Effector CD4-positive, alpha-beta T cell (primary cell): ENCODE measurements at regions not wholly inside any gene's neighbourhood (a gene's known extent, or its start where the extent isn't known, plus 50 kb on each side); places are given as distances from the start of the nearest gene placed in this dataset.
"Not testable (repeated sequence)": the region's sequence is repeated elsewhere in the genome, so short reads cannot be mapped to it uniquely, and the experiment has no call there.

ENCODE experiments used
- DNase-seq: peaks from one replicate; pipeline ENCODE4 v3.0.0-alpha.2; 2020

- no peak for DNase-seq
These were observed 213.1 kb downstream of the CXCL12 start for GRCh38 chr10:44171765-44172164.

DNA sequence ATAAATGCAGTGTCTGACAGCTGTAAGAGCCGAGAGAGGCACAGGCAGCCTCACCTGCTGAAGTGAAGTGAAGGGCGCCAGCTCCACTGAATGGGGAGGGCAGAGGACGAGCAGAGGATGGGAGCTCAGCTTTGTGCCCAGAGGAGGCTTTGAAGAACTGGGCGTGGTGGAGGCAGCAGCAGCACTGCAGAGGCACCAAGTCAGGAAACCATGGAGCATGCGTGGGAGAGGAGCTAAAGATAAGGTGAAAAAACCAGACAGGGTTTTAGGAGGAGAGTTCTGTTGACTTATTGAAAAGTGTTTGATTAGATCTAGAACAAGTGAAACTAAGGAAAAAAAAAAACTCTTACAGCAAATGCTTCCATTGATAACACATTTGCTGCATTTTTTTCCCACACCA lies 216.4 kb downstream of the CXCL12 start:
- no peak for DNase-seq

GRCh38 chr10:44167752-44168151 lies 217.1 kb downstream of the CXCL12 start:
- DNase-seq: no peak

- DNase-seq: no peak
These were observed 218.5 kb downstream of the CXCL12 start for GRCh38 chr10:44166441-44166840.

DNA sequence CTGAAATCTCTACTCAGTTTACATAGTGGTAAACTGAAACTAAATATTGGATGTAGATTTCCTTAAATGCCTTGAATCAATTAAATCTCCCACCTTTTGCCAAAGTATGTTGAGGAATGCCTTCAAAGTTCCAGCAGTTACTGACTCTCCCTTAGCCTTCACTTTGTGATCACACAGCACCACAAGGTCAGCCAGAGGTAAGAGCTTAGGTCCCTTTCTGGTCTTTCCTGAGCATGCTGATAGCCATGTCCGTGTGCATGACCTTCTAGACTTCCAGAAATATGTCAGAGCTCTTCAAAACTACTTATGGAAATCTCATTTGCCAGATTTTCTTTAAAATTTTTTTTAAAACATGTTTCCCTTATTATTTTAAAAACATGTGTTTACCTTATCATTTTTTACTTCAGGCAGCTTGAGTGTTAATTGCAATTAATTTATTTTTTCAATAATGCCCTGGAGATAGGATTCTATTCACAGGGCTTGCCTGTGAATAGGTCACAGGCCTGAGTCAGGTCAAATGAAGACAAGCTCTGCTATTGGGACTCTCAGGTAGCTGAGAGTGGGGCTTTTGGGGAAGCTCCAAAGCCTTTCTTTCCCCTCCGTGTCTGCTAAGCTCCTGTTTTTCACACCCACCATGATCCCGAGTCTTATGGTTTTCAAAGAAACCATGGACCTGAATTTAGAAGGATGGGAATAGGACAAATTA lies 220.5 kb downstream of the CXCL12 start:
- DNase-seq: no peak

DNA sequence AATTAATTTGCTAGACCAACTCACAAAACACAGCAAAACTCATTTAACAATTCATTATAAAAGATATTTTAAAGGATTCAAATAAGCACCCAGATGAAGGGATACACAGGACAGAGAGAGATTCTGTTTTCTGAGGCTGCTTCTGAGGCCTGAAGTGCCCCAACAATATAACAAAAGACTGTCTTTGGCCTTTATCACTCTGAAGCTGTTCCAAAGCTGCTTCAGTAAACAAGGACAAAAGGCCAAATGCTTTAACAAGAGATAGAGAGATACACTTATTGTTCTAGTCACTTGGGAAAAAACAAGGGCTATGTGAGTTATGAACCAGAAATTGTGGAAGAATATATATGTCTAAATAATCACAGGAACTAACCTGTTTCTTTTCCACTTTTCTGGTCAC lies 223.7 kb downstream of the CXCL12 start:
- DNase-seq: no peak

DNA sequence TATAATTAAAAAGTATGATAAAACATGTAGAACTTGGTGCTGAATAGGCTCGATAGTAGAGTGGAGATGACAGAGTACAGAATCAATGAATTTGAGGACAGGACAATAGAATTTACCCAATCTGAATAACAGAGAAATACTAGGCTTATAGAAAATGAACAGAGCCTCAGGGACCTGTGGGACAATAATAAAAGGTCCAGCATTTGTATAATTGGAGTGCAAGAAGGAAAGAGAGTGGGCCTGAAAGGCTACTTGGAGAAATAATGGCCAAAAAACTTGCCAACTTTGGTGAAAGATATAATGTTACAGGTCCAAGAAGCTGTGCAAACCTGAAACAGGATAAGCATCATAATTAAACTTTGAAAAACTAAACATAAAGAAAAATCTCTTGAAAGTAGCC lies 227.3 kb downstream of the CXCL12 start:
- no peak for DNase-seq

GRCh38 chr10:44154956-44155355 lies 229.9 kb downstream of the CXCL12 start:
- DNase-seq: no peak

DNA sequence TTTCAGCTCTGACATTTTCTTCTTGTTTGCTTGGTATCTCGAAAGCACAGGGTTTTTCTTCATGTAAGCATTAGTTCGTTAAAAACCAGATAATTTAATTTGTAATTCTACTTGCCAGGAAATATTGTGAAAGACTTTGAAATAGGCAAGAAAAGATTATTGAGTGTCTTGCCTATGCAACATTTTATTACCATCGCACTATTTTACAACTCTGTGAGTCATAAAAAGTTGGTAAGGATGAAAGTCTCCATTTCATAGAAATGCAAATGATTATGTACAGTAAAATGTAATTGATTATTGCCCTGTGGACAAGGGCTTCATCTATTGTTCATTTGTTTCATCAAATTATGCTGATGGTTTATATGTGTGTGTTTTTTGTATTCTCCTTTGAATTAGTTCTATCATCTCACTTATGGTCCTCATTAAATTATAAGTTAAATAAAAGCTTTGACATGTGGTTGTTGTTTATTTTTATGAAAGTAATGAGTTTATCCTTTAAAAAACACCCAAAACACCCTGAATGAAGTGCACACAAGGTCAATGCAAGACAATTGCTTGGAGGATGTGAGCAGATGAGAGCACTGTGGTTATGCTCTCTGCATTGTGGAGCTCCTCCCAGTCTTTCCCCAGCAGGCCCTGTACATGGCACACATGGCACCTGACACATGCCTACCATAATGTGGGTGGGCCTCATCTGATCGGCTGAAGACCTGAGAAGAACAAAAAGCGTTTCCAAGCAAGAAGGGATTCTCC lies 230.8 kb downstream of the CXCL12 start:
- no peak for DNase-seq

GRCh38 chr10:44143556-44143955 lies 241.3 kb downstream of the CXCL12 start:
- DNase-seq: no peak

GRCh38 chr10:44132361-44133289 lies 252.3 kb downstream of the CXCL12 start:
- DNase-seq: no peak

DNA sequence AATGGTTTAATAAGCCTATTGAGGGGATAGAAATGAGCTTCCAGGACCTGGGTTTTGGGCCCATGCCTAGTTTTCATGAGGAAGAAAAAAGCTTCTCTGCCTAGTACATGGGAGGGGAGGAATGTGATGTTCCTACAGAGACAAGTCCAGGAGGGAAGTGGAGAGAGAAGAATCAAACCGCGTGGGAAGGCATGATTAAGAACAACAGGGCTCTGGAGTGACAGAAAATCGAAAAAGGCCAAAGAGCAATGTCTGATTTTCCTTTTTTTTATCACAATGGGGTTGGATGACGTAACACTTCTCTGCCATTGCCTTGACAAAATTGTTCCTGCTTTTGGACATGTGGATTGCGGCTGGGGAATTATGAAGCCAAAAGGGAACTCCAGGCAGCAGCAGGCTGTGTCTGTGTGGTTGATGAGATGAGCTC lies 258.6 kb downstream of the CXCL12 start:
- no peak for DNase-seq

DNA sequence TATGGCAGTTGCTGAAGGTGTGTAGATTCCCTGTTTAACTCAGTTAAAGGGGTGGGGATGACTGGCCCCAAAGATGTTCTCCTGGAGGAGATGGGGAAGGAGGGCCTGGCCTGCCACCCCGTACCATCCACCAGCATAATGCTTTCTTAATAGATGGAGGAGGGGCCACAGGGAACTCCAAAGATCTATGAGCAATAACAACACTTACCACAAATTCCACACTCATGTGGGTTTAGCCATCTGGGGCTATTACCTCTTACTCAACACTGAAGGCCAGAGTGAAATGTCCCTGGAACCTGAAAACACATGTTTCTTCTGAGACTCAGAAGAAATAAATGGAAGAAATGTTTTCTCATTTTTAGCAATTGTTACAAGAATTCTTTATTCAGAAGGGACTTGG lies 259.0 kb downstream of the CXCL12 start:
- no peak for DNase-seq

DNA sequence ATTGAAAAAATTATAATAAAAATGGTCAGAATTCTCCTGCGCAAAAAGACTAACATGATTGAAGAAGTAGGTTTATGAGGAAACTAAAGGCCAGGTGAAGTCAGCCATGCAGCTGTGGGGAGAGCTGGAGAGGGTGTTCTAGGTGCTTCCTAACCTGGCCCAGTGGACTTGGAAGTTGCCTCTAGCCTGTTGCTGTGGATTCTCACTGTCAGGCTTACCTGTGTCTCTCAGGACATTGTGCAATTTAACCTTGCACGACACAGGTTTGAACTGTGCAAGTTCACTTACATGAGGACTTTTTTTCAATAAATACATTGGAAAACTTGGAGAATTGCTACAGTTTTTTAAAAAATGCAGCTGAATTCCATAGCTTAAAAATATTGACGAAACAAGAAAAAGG lies 266.4 kb downstream of the CXCL12 start:
- no peak for DNase-seq

DNA sequence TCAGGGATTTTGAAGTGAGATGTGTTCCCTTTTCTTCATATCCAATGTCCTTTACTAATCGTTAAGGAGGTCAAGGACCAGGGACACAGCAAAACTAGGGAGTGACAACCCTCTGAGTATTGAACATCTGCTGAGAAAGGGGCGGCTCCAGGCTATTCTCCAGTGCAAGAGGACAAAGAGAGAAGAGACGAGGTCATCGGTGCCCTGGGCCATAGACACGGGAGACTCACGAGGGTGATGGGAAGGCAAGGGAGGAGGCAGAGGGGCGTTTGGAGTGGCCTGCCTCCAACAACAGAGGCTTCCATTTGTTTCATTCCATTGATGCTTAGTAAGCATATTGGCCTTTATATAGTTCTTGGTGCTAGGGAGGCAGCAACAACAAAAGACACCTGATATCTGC lies 268.4 kb downstream of the CXCL12 start:
- no peak for DNase-seq

DNA sequence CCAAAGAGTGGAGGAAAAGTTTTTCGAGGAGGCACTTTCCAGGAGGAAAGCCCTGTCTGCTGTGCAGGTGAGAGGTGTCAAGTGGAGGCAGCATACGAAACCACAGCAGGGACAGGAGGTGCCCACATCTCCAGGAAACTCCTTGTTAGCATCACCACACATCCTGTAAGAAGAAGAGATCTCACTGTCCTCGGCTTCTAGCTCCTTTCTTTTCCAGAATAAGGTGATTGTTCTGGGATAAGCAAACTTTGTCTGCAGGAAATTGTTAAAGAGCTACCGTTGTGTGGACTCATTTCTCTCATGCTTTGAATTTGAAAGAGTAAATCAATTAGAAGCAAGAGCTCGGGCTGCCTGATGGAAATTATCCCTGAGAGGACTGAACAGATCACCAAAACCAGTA lies 269.4 kb downstream of the CXCL12 start:
- no peak for DNase-seq

DNA sequence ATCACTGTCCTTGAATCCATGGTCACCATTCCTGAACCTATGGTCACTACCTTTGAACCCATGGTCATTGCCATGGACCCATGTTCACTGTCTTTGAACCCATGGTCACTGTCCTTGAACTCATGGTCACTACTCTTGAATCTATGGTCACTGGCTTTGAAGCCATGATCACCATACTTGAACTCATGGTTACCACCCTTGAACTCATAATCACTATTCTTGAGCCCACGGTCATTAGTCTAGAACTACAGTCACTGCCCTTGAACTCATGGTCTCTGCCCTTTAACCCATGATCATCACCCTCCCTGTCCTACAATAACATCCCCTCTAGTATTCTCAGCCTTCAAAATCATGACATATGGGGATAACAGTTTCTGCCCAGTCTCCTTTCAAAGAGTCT lies 270.5 kb downstream of the CXCL12 start:
- DNase-seq: no peak

DNA sequence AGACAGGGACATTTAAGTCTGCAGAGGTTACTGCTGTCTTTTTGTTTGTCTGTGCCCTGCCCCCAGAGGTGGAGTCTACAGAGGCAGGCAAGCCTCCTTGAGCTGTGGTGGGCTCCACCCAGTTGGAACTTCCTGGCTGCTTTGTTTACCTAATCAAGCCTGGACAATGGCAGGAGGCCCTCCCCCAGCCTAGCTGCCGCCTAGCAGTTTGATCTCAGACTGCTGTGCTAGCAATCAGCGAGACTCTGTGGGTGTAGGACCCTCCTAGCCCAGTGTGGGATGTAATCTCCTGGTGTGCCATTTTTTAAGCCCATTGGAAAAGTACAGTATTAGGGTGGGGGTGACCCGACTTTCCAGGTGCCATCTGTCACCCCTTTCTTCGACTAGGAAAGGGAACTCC lies 272.6 kb downstream of the CXCL12 start:
- not testable (repeated sequence) for DNase-seq

DNA sequence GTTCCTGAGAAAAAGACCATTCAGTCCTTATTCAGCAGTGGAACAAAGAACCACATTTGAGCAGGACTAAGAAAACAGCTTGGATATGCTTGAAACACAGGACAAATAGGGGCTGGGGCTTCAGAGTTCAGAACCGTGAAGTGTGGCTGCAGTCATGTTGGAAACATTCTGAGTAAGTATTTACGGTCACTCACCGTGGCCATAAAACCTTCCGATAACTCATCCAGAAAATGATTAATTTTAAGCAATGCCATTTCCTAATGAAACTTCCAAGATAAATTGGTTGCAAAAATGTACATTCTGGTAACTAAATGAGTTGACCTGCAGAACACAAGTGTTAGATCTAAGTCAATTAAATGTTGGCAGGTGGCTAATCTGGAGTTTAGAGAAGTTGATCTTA lies 279.2 kb downstream of the CXCL12 start:
- DNase-seq: no peak

DNA sequence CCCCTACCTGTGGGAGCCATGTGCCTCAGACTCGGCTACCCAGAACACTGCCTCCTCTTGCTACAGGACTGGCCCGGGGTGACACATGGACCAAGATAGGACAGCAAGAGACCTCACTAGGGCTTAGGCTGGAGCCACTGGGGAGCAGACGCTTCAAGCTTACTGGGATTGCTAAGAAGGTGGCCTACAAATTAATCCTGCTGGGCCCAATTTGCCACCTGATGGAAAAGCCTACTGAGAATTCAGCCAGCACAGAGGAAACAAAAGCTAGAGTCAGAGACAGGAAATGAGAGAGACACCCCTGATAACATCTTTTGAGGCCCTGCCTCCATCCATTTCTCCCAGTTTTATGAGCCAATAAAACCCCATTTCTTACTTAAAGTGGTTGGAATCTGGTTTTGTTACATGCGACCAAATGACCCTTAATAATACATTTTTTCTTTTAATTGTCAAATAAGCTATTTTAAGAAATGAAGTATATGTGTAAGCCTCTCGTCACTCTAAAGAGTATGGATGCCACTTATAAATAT lies 282.1 kb downstream of the CXCL12 start:
- no peak for DNase-seq

DNA sequence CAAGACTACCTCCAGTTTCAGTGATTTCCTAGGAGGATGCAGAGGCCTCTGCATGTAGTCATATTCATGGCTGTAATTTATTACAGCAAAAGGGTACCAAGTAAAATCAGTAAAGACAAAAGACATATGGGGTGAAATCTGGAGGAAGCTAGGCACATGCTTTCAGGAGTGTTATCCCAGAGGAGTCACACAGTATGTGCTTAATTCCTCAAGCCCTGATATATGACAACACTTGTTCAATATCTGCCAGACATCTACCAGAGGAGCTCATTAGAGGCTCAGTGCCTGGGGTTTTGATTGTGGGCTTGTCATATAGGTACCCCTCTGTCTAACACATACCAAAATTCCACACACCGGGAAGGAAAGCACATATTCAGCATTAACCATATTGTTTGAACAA lies 283.8 kb downstream of the CXCL12 start:
- DNase-seq: no peak

GRCh38 chr10:44099511-44099910 lies 285.4 kb downstream of the CXCL12 start:
- DNase-seq: no peak

DNA sequence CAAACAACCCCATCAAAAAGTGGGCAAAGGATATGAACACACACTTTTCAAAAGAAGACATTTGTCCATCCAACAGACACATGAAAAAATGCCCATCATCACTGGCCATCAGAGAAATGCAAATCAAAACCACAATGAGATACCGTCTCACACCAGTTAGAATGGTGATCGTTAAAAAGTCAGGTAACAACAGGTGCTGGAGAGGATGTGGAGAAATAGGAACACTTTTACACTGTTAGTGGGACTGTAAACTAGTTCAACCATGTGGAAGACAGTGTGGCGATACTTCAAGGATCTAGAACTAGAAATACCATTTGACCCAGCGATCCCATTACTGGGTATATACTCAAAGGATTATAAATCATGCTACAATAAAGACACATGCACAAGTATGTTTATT lies 288.7 kb downstream of the CXCL12 start:
- DNase-seq: not testable (repeated sequence)
